ENCODE measurements at regions not wholly inside any gene's neighbourhood (a gene's known extent, or its start where the extent isn't known, plus 50 kb on each side); places are given as distances from the start of the nearest gene placed in this dataset.
"Not testable (repeated sequence)": the region's sequence is repeated elsewhere in the genome, so short reads cannot be mapped to it uniquely, and the experiment has no call there.

DNA sequence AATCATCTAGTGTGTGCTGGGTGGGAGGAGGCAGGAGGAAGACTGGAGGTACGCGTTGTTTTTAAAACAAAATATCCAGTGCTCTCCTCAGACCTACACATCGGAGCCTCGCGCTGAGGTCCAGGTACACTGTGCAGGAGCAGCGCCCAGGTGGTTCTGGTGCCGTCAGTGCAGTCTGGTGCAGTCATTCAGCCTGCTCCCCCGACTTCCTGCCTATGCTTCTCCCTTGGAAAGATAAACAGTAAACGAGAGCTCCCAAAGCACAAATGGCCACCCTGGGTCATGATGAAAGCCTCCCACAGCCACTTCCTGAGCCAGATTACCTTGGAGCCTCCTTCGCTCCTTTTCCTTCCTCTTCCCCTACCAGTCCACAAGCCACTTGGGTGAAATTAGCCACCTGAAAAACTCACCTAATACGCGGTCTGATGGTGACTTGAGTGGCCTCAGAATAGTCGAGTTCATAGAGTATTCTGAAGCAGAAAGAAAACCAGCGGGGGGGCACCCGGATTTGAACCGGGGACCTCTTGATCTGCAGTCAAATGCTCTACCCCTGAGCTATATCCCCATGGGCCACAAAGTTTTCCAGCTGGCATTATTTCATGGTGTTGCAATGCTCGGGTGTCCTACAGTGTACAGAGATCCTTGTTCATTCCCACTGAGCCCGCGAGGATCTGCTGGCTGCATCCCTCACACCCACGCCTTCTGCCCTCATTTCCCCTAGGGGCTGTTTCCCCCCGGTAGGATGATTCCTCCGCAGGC is 82.5 kb downstream of the ZNF467 start:
- ChIA-PET POLR2A (no interaction called here), CTCF (no interaction called here)
- Mint-ChIP-seq H3K36me3 (ENCODE audit: low read depth) (no peaks in the 10 kb centered on the region), H3K9me3 (no peaks in the 10 kb centered on the region), H3K4me1 (no peaks in the 10 kb centered on the region), H3K27me3 (peaks cover 38% of the 10 kb centered on the region), H3K4me3 (no peak overlapping the region), H3K27ac (no peak overlapping the region)
- no peak for DNase-seq

DNA sequence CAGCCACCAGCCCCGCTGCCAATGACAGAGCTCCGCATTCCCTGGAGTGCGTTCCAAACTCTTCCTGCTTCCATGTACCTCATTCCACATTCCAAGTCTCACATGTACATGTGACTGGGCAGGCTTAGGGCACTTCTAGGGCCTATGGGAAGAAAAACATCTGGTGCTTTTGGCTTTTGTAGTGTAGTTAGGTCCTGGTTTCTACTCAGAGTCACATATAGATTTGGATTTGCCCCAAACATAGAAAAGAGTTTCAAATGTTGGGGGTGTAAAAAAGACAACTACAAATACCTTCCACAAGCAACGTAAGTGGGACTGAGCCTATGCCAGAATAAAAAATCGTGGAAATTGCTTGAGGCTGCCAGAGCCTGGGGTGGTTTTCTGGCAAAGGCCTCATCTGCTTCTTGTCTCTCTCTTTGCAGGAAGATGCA is 84.1 kb downstream of the ZNF467 start:
- H3K27me3 Mint-ChIP-seq = peaks cover 38% of the 10 kb centered on the region

DNA sequence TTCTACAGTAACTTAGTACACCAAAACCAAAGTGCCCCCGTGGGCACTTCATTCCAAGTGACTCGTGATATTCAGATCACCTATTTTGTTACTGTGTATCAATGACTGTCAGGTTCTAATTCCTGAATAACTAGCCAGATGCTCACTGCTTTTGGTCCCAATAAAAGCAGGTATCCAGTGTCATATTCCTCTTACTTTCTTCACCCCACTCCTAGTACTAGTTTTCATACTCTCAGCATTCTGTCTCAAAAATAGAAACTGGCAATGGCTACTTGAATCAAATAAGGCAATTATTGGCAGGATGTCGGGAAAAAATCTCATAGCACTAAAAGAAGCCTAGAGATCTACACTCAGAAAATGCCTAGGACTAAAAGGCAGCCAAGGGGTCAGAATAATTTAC is 84.6 kb downstream of the ZNF467 start:
- H3K36me3 Mint-ChIP-seq (ENCODE audit: low read depth) = no peaks in the 10 kb centered on the region
- peaks cover 41% of the 10 kb centered on the region for H3K27me3 Mint-ChIP-seq
- ChIA-PET POLR2A (no interaction called here), CTCF (no interaction called here)
- no peak for DNase-seq
- no peak overlapping the region for H3K27ac Mint-ChIP-seq
- no peaks in the 10 kb centered on the region for H3K9me3 Mint-ChIP-seq
- H3K4me1 Mint-ChIP-seq = no peaks in the 10 kb centered on the region
- no peak overlapping the region for H3K4me3 Mint-ChIP-seq

More for the DNA sequence above, 84.1 kb downstream of the ZNF467 start:
- no peaks in the 10 kb centered on the region for H3K9me3 Mint-ChIP-seq
- ChIA-PET CTCF (no interaction called here), POLR2A (no interaction called here)
- no peak overlapping the region for H3K4me3 Mint-ChIP-seq
- H3K36me3 Mint-ChIP-seq (ENCODE audit: low read depth) = no peaks in the 10 kb centered on the region
- no peak overlapping the region for H3K27ac Mint-ChIP-seq
- DNase-seq = no peak
- no peaks in the 10 kb centered on the region for H3K4me1 Mint-ChIP-seq

- H3K4me1 Mint-ChIP-seq; H3K4me3 Mint-ChIP-seq; H3K9me3 Mint-ChIP-seq; H3K27ac Mint-ChIP-seq; H3K36me3 Mint-ChIP-seq (ENCODE audit: low read depth); POLR2A ChIA-PET; DNase-seq; CTCF ChIA-PET: not testable (repeated sequence)
- H3K27me3 Mint-ChIP-seq = peaks cover 38% of the 10 kb centered on the region
Measured at GRCh38 chr7:149687820-149688219, 85.6 kb downstream of the ZNF467 start.

DNA sequence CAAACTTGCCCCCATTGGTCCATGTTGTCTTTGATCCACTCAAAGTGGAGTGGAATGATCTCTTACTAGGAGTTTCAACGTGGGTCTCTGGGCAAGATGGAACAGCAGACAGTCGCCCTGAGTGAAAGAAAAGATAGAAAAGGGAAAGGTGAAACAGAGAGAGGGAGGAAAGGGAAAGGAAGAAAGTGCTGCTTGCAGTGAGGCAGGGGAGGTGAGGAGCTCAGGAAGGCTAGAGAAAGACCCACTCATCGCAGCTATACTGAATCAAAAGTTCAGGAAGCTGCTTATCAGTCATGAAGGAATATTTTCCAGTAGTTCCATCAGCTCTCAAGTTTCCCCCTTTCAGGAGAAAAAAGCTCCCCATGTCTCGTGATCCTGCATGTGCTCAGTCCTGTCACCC is 86.9 kb downstream of the ZNF467 start:
- no peaks in the 10 kb centered on the region for H3K4me1 Mint-ChIP-seq
- H3K9me3 Mint-ChIP-seq = no peaks in the 10 kb centered on the region
- H3K4me3 Mint-ChIP-seq = no peak overlapping the region
- no peaks in the 10 kb centered on the region for H3K36me3 Mint-ChIP-seq (ENCODE audit: low read depth)
- CTCF ChIA-PET = no interaction called here
- DNase-seq = no peak
- no peak overlapping the region for H3K27ac Mint-ChIP-seq
- POLR2A ChIA-PET = no interaction called here
- H3K27me3 Mint-ChIP-seq = peaks cover 40% of the 10 kb centered on the region

- no peaks in the 10 kb centered on the region for H3K36me3 Mint-ChIP-seq (ENCODE audit: low read depth)
- no peak for DNase-seq
- POLR2A ChIA-PET = no interaction called here
- no peaks in the 10 kb centered on the region for H3K9me3 Mint-ChIP-seq
- no peak overlapping the region for H3K27ac Mint-ChIP-seq
- no peak overlapping the region for H3K4me3 Mint-ChIP-seq
- peaks cover 37% of the 10 kb centered on the region for H3K27me3 Mint-ChIP-seq
- no peaks in the 10 kb centered on the region for H3K4me1 Mint-ChIP-seq
- CTCF ChIA-PET = no interaction called here
Measured at GRCh38 chr7:149686011-149686410, 87.4 kb downstream of the ZNF467 start.

- no peaks in the 10 kb centered on the region for H3K4me1 Mint-ChIP-seq
- H3K9me3 Mint-ChIP-seq = no peaks in the 10 kb centered on the region
- no peak overlapping the region for H3K27ac Mint-ChIP-seq
- DNase-seq = no peak
- no peak overlapping the region for H3K4me3 Mint-ChIP-seq
- H3K27me3 Mint-ChIP-seq = peaks cover 37% of the 10 kb centered on the region
- ChIA-PET POLR2A (no interaction called here), CTCF (no interaction called here)
- no peaks in the 10 kb centered on the region for H3K36me3 Mint-ChIP-seq (ENCODE audit: low read depth)
Measured at GRCh38 chr7:149685455-149685854, 87.9 kb downstream of the ZNF467 start.

GRCh38 chr7:149683898-149684297 is 89.5 kb downstream of the ZNF467 start:
- no peaks in the 10 kb centered on the region for H3K4me1 Mint-ChIP-seq
- CTCF ChIA-PET = interaction anchor here (2.1 kb wide), 1 partner anchor 21 kb away, joined by 11 read pairs; no protein-coding TSS in a partner anchor
- no peak for DNase-seq
- no peak overlapping the region for H3K4me3 Mint-ChIP-seq
- no peaks in the 10 kb centered on the region for H3K9me3 Mint-ChIP-seq
- peaks cover 41% of the 10 kb centered on the region for H3K27me3 Mint-ChIP-seq
- POLR2A ChIA-PET = no interaction called here
- H3K36me3 Mint-ChIP-seq (ENCODE audit: low read depth) = no peaks in the 10 kb centered on the region
- H3K27ac Mint-ChIP-seq = no peak overlapping the region

DNA sequence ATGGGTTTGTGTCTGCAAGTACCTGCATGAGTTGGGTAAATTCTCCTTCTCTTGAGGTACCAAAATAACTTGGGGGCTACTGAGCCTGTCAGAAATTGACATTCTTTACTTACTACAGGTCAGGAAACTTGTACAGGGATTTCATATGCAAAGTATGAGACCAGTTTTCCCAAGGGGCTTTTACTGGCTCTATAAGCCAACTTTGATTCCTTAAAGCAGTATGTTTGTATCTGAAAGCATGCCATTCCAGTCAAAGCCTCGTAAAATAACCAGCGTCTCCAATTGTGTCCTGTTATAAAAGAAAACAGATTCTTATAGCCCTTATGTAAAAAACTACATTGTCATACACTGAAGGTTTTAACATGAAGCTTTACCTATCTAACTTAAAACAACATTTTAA is 90.2 kb downstream of the ZNF467 start:
- H3K27me3 Mint-ChIP-seq = peaks cover 44% of the 10 kb centered on the region
- POLR2A ChIA-PET = no interaction called here
- DNase-seq = no peak
- no peaks in the 10 kb centered on the region for H3K4me1 Mint-ChIP-seq
- no peak overlapping the region for H3K4me3 Mint-ChIP-seq
- CTCF ChIA-PET = interaction anchor here (2.1 kb wide), 1 partner anchor 21 kb away, joined by 11 read pairs; no protein-coding TSS in a partner anchor
- H3K9me3 Mint-ChIP-seq = no peaks in the 10 kb centered on the region
- no peak overlapping the region for H3K27ac Mint-ChIP-seq
- no peaks in the 10 kb centered on the region for H3K36me3 Mint-ChIP-seq (ENCODE audit: low read depth)

DNA sequence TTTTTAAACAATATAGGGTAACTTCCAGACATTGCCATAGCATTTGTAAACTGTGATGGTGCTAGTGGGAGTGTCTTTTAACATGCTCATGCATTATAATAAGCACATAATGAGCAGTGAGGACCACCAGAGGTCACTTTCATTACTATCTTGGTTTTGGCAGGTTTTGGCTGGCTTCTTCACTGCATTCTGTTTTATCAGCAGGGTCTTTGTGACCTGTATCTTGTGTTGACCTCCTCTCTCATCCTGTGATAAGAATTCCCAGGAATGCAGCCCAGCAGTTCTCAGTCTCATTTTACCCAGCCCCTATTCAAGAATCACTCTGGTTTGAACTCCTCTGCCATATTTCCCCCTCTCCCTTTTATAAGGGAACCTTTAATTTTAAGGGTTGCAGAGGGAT is 91.3 kb downstream of the ZNF467 start:
- peaks cover 42% of the 10 kb centered on the region for H3K27me3 Mint-ChIP-seq
- no peaks in the 10 kb centered on the region for H3K36me3 Mint-ChIP-seq (ENCODE audit: low read depth)
- CTCF ChIA-PET = no interaction called here
- H3K4me3 Mint-ChIP-seq = no peak overlapping the region
- H3K9me3 Mint-ChIP-seq = no peaks in the 10 kb centered on the region
- H3K4me1 Mint-ChIP-seq = no peaks in the 10 kb centered on the region
- POLR2A ChIA-PET = no interaction called here
- H3K27ac Mint-ChIP-seq = no peak overlapping the region
- no peak for DNase-seq

DNA sequence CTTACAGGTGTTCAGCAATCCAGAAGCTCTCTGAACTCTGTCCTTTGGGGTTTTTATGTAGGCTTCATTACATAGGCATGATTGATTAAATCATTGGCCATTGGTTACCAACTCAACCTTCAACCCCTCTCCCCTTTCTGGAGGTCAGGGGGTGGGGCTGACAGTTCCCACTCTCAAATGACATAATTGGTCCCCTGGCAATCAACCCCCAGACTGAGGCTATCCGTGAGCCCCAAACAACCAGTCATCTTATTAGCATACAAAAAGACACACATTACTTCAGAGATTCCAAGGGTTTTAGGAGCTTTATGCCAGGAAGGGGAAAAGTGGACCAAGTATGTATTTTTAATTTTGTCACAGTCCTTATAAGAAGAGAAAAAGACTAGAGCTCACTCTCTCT is 92.1 kb downstream of the ZNF467 start:
- Mint-ChIP-seq H3K36me3 (ENCODE audit: low read depth) (no peaks in the 10 kb centered on the region), H3K9me3 (no peaks in the 10 kb centered on the region), H3K4me3 (no peak overlapping the region), H3K27ac (no peak overlapping the region), H3K27me3 (peaks cover 40% of the 10 kb centered on the region), H3K4me1 (no peaks in the 10 kb centered on the region)
- no peak for DNase-seq
- ChIA-PET POLR2A (no interaction called here), CTCF (no interaction called here)

DNA sequence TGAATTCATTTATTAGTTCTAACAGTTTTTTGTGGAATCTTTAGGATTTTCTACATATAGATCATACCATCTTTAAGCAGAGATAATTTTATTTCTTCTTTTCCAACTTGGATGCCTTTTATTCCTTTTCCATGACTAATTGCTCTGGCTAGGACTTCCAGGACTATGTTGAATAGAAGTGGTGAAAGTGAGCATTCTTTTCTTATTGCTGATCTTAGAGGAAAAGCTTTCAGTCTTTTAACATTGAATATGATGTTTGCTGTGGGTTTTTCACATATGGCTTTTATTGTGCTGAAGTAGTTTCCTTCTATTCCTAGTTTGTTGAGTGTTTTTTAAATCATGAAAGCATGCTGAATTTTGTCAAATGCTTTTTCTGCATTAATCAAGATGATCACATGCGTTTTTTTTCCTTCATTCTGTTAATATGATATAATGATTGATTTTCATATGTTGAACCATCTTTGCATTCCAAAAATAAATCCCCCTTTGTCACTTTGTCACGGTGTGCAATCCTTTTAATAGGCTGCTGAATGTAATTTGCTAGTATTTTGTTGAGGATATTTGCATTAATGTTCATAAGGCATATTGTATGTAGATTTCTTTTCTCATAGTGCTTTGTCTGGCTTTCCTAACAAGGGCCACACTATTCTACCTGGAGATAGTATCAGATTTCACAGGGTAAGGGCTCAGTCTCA is 92.9 kb downstream of the ZNF467 start:
- Mint-ChIP-seq H3K4me3 (no peak overlapping the region), H3K27ac (no peak overlapping the region), H3K27me3 (peaks cover 40% of the 10 kb centered on the region), H3K36me3 (ENCODE audit: low read depth) (no peaks in the 10 kb centered on the region), H3K4me1 (no peaks in the 10 kb centered on the region), H3K9me3 (no peaks in the 10 kb centered on the region)
- CTCF ChIA-PET = interaction anchor here (1.0 kb wide), 1 partner anchor 18 kb away, joined by 4 read pairs; no protein-coding TSS in a partner anchor
- DNase-seq = no peak
- POLR2A ChIA-PET = no interaction called here

DNA sequence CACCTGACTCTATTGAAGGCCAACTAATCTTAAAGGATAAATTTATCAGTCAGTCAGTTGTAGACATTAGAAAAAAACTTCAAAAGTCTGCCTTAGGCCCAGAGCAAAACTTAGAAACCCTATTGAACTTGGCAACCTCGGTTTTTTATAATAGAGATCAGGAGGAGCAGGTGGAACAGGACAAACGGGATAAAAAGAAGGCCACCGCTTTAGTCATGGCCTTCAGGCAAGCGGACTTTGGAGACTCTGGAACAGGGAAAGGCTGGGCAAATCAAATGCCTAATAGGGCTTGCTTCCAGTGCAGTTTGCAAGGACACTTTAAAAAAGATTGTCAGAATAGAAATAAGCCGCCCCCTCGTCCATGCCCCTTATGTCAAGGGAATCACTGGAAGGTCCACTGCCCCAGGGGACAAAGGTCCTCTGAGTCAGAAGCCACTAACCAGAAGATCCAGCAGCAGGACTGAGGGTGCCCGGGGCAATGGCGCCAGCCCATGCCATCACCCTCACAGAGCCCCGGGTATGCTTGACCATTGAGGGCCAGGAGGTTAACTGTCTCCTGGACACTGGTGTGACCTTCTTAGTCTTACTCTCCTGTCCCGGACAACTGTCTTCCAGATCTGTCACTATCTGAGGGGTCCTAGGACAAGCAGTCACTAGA is 98.5 kb downstream of the ZNF467 start:
- H3K4me1 Mint-ChIP-seq; POLR2A ChIA-PET; H3K27ac Mint-ChIP-seq; H3K36me3 Mint-ChIP-seq (ENCODE audit: low read depth); CTCF ChIA-PET; H3K4me3 Mint-ChIP-seq; DNase-seq; H3K9me3 Mint-ChIP-seq: not testable (repeated sequence)
- H3K27me3 Mint-ChIP-seq = peaks cover 36% of the 10 kb centered on the region

GRCh38 chr7:149673006-149673405 is 100.4 kb downstream of the ZNF467 start:
- Mint-ChIP-seq H3K36me3 (ENCODE audit: low read depth) (no peaks in the 10 kb centered on the region), H3K4me3 (no peak overlapping the region), H3K4me1 (peaks cover 2% of the 10 kb centered on the region), H3K27me3 (peaks cover 32% of the 10 kb centered on the region), H3K9me3 (no peaks in the 10 kb centered on the region), H3K27ac (no peak overlapping the region)
- ChIA-PET POLR2A (no interaction called here), CTCF (no interaction called here)
- no peak for DNase-seq

Data from activated CD4-positive, alpha-beta memory T cell treated with anti-CD3 and anti-CD28 coated beads, Interleukin-2, amount 10 ng/mL, durations not matched to agents 7 days and 5 days (primary cell).